GM10248 (cell line): ENCODE measurements at regions not wholly inside any gene's neighbourhood (a gene's known extent, or its start where the extent isn't known, plus 50 kb on each side); places are given as distances from the start of the nearest gene placed in this dataset.
"Not testable (repeated sequence)": the region's sequence is repeated elsewhere in the genome, so short reads cannot be mapped to it uniquely, and the experiment has no call there.

Experiments used
- CTCF ChIA-PET: fragments of 300-600 bp; sonication (Branson Sonifier 250); formaldehyde crosslinking; extraction: SDS; loops from one replicate; lab custom pipeline; 2021; ENCODE audit warnings: antibody characterized with exemption; lab: Yijun Ruan, JAX
- POLR2A ChIA-PET: fragments of 350-650 bp; sonication (Branson Sonifier 250); formaldehyde crosslinking; extraction: SDS; loops from one replicate; lab custom pipeline; 2020; ENCODE audit warnings: antibody characterized with exemption; lab: Yijun Ruan, JAX
- DNase-seq: peaks from one replicate; pipeline ENCODE4 v3.0.0; 2012; ENCODE audit errors: extremely low spot score
- CTCF ChIP-seq: IDR thresholded peaks from 2 replicates; pipeline ENCODE4 v1.5.1; 2012; ENCODE audit warnings: mild to moderate bottlenecking, low read depth; ENCODE audit errors: extremely low read depth, missing control alignments, control extremely low read depth

DNA sequence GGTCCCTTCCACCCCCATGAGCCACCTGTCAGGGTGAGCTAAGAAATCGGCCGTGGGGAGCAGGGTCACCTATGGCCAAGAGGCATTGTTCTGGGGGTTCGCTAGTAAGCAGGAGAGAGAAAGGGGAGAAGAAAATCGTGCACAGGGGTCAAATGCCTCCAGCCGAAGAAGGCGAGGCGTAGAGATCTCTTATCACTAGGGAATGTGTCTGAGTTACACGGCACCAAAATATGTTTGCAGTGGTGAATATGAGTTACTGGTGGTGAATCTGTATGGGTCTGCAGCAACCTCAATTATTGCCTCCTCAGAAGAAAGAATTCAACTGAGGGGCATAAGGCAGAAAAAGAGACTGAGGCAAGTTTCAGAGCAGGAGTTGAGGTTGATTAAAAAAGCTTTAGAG lies 54.2 kb upstream of the RABGAP1L start:
- ChIA-PET POLR2A (no interaction called here), CTCF (interaction anchor here (2.5 kb wide), 1 partner anchor 10 kb away, joined by 9 read pairs; no protein-coding TSS in a partner anchor)
- no peak for DNase-seq
- no peak for TF ChIP-seq CTCF

DNA sequence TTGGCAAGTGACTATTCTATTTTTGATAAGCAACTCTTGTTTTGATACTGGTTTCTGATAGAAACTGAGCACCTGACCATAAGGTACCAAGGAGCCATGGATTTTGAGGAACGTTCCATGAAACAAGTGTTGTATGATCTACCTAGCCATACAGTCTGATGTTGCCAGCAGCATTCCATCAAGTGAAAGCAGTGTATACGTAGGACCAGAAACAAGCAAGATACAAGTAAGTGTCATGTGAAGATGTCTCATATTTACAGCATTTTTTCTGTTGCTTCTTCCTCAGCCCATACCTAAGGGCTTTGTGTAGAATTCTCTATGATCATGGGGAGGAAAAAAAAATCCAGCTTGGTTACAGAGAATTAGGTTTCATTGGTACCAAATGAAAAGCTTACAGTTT lies 55.6 kb upstream of the RABGAP1L start:
- TF ChIP-seq CTCF, result no peak
- ChIA-PET CTCF (interaction anchor here (0.8 to 2.5 kb wide), 6 partner anchors 10 to 117 kb away, joined by 3 to 9 read pairs (median 4); no protein-coding TSS in a partner anchor), POLR2A (no interaction called here)
- DNase-seq, result no peak

GRCh38 chr1:174101976-174102375 lies 57.3 kb upstream of the RABGAP1L start:
- POLR2A ChIA-PET, CTCF ChIA-PET: not testable (repeated sequence)

GRCh38 chr1:174097426-174097825 lies 61.9 kb upstream of the RABGAP1L start:
- TF ChIP-seq CTCF, result no peak
- ChIA-PET POLR2A (no interaction called here), CTCF (interaction anchor here (1.1 to 2.0 kb wide), 4 partner anchors 12 to 165 kb away, joined by 3 to 7 read pairs (median 3); no protein-coding TSS in a partner anchor)
- DNase-seq, result no peak

More at GRCh38 chr1:174101976-174102375, 57.3 kb upstream of the RABGAP1L start:
- DNase-seq, result not testable (repeated sequence)

GRCh38 chr1:174093789-174094188 lies 65.5 kb upstream of the RABGAP1L start:
- DNase-seq, result peak; percentile 50
- POLR2A ChIA-PET, result not testable (repeated sequence)
- CTCF ChIA-PET, result interaction anchor here (1.0 to 3.1 kb wide), 7 partner anchors 10 to 124 kb away, joined by 3 to 12 read pairs (median 6); no protein-coding TSS in a partner anchor
- peak; percentile 56 for TF ChIP-seq CTCF

GRCh38 chr1:174090471-174090870 lies 68.3 kb upstream of the RC3H1 start:
- POLR2A ChIA-PET, result no interaction called here
- CTCF ChIA-PET, result interaction anchor here (1.2 kb wide), 1 partner anchor 79 kb away, joined by 4 read pairs; no protein-coding TSS in a partner anchor

More at GRCh38 chr1:174090471-174090870, 68.3 kb upstream of the RC3H1 start:
- DNase-seq, result no peak
- TF ChIP-seq CTCF, result no peak
